Cardiac fibroblast (primary cell): ENCODE measurements at regions not wholly inside any gene's neighbourhood (a gene's known extent, or its start where the extent isn't known, plus 50 kb on each side); places are given as distances from the start of the nearest gene placed in this dataset.
"Not testable (repeated sequence)": the region's sequence is repeated elsewhere in the genome, so short reads cannot be mapped to it uniquely, and the experiment has no call there.

ENCODE experiments used
- DNase-seq, 2 donors: peaks; one replicate each; pipeline versions ENCODE4 v3.0.0 to v3.0.0-alpha.2; 2010; ENCODE audit warnings: low read depth in 2 of 2
- H3K4me3 ChIP-seq, 2 donors: replicated peaks in 1 of 2; 1 replicate in 1 of 2; 2 replicates in 1 of 2; pipeline ENCODE4 v1.5.1; 2011; ENCODE audit warnings: low read depth in 2 of 2, low read length in 2 of 2, mild to moderate bottlenecking in 2 of 2, moderate library complexity in 1 of 2
- CTCF ChIP-seq: IDR thresholded peaks from one replicate; pipeline ENCODE4 v1.5.1; 2011; ENCODE audit warnings: low read depth, mild to moderate bottlenecking, low read length, inconsistent platforms

GRCh38 chr3:169008776-169009358 is 654.6 kb downstream of the MECOM start:
- DNase-seq: no peak
- no peak for TF ChIP-seq CTCF
- H3K4me3 ChIP-seq: no peak overlapping the region

DNA sequence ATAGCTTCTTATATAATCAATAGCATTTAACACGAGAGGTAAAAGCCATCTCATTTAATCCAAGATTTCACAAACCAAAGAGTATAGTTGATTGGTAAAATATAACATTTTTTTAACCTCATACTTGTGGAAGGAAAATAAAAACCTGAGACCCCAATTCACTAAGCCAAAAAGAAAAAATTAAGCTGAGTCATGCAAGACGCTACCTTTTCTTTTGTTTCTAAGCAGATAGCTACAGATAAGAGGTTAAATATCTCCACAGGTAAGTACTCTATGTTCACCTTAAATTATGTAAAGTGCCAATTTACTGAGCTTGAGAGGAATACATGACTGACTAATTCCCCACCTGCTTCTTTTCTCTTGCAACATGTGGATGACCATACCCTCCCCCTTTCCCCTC is 656.4 kb downstream of the MECOM start:
- no peak overlapping the region for H3K4me3 ChIP-seq
- no peak for DNase-seq
- TF ChIP-seq CTCF: no peak

- not testable (repeated sequence) for H3K4me3 ChIP-seq, DNase-seq
Observed at GRCh38 chr3:169006398-169006797, 657.1 kb downstream of the MECOM start.

- no peak for DNase-seq
- no peak overlapping the region for H3K4me3 ChIP-seq
- TF ChIP-seq CTCF: no peak
Observed at GRCh38 chr3:169002689-169003088, 660.8 kb downstream of the MECOM start.

GRCh38 chr3:168998792-168999191 is 664.7 kb downstream of the MECOM start:
- DNase-seq: no peak
- H3K4me3 ChIP-seq: no peak overlapping the region
- no peak for TF ChIP-seq CTCF

- no peak overlapping the region for H3K4me3 ChIP-seq
- no peak for TF ChIP-seq CTCF
- DNase-seq: no peak
Observed at GRCh38 chr3:168997488-168997887, 666.0 kb downstream of the MECOM start.

DNA sequence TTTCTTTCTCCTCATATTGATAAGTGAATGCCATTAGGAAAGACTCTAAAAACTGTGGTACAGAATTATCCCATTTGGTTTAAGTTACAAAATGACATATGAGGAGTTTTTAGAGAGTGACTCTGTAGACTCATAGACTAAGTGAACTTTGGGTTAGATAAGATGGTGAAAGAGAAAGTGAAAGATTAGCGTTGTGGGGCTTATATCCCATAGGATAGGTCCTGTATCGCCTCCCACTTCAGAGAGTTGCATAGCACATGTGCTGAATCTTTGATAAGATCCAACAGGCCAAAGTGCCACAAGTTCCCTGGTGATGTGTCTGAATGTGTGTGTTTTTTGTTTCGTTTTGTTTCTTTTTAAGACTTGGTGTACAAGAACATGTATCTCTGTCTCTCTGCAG is 666.9 kb downstream of the MECOM start:
- no peak overlapping the region for H3K4me3 ChIP-seq
- DNase-seq: peak; percentile 11 to 39
- no peak for TF ChIP-seq CTCF
